ENCODE measurements at regions not wholly inside any gene's neighbourhood (a gene's known extent, or its start where the extent isn't known, plus 50 kb on each side); places are given as distances from the start of the nearest gene placed in this dataset.
"Not testable (repeated sequence)": the region's sequence is repeated elsewhere in the genome, so short reads cannot be mapped to it uniquely, and the experiment has no call there.

DNA sequence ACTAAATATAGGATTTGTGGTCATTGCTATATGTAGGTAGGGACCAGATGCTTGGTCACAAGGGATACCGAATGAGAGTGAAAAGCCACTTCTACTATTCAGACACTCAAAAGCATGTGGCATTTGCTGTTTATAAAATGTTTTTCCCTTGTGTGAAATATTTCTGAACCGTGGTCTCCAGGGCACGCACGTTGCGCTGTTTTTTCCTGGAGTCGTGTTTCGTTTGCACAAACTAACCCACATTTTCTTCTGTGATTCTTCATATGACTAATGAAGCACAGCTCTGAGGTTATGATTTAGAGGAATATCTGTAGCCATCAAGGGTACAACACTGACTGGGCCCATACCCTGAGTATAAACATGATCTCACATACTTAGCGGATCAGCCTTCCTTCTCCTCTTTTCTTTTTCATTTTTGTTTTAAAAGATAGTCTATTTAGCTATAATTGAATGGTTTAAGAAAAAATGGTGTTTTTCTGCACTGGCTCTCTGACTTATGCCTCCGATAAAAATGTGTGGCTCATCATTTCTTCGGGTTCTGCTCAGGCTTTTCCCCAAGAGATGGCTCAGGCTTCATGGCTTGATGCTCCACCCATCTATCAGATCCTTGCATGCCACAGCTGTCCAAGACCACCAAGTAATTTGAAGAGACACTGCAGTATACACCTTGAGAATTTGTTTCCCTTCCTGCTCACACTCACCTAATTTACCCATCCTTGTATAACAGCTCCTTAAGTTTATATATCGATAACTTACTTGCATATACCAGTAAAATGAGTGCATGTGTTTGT, 59.9 kb upstream of the HBS1L start:
- ChIA-PET POLR2A (ENCODE audit: unreplicated experiment) (no interaction called here), CTCF (no interaction called here)
- intact Hi-C loops (cut with micrococcal nuclease; ENCODE audit: unreplicated experiment): no loop called here
- Histone ChIP-seq H3K27ac (no peak overlapping the region), H3K4me1 (replicated peaks; ENCODE audit: insufficient read depth) (no peaks in the 10 kb centered on the region), H4K20me1 (ENCODE audit: insufficient read depth) (no peaks in the 10 kb centered on the region), H3K36me3 (ENCODE audit: low read depth) (no peaks in the 10 kb centered on the region), H3K9me2 (ENCODE audit: insufficient read depth) (no peaks in the 10 kb centered on the region), H3K27me3 (ENCODE audit: insufficient read depth, low read depth) (peaks cover 3% of the 10 kb centered on the region; the same call in 1 of the 2 replicates), H3K9me3 (ENCODE audit: insufficient read depth, low read depth) (no peaks in the 10 kb centered on the region), H3K4me3 (no peak overlapping the region), H3K79me2 (ENCODE audit: low read depth) (no peaks in the 10 kb centered on the region), H3K4me2 (no peak overlapping the region), H2AFZ (no peak overlapping the region), H3F3A (ENCODE audit: insufficient read depth, low read depth) (no peaks in the 10 kb centered on the region)
- DNase-seq: no peak
- TF ChIP-seq CTCF (conservative IDR thresholded peaks at IDR 0.05) (no peak), EZH2 (IDR thresholded peaks at IDR 0.05; ENCODE audit: low read depth) (no peak)
- no TSS peak for BruUV-seq (replicated peaks)

GRCh38 chr6:135113860-135114259, 59.2 kb upstream of the HBS1L start:
- POLR2A ChIA-PET (ENCODE audit: unreplicated experiment): no interaction called here
- H2AFZ ChIP-seq: no peak overlapping the region
- CTCF ChIA-PET: no interaction called here
- no peaks in the 10 kb centered on the region for H3F3A ChIP-seq (ENCODE audit: insufficient read depth, low read depth)
- no peaks in the 10 kb centered on the region for H3K9me2 ChIP-seq (ENCODE audit: insufficient read depth)
- no peaks in the 10 kb centered on the region for H3K36me3 ChIP-seq (ENCODE audit: low read depth)
- no peaks in the 10 kb centered on the region for H3K4me1 ChIP-seq (replicated peaks; ENCODE audit: insufficient read depth)
- H3K4me3 ChIP-seq: no peak overlapping the region
- no TSS peak for BruUV-seq (replicated peaks)
- H3K4me2 ChIP-seq: no peak overlapping the region
- no peak for TF ChIP-seq CTCF (conservative IDR thresholded peaks at IDR 0.05)
- no peak for TF ChIP-seq EZH2 (IDR thresholded peaks at IDR 0.05; ENCODE audit: low read depth)
- H3K9me3 ChIP-seq (ENCODE audit: insufficient read depth, low read depth): no peaks in the 10 kb centered on the region
- no peaks in the 10 kb centered on the region for H3K79me2 ChIP-seq (ENCODE audit: low read depth)
- H3K27ac ChIP-seq: no peak overlapping the region
- intact Hi-C loops (cut with micrococcal nuclease; ENCODE audit: unreplicated experiment): no loop called here
- DNase-seq: no peak
- peaks cover 3% of the 10 kb centered on the region; the same call in 1 of the 2 replicates for H3K27me3 ChIP-seq (ENCODE audit: insufficient read depth, low read depth)
- H4K20me1 ChIP-seq (ENCODE audit: insufficient read depth): no peaks in the 10 kb centered on the region

GRCh38 chr6:135112951-135113350, 58.3 kb upstream of the HBS1L start:
- DNase-seq; H3K36me3 ChIP-seq (ENCODE audit: low read depth); H3F3A ChIP-seq (ENCODE audit: insufficient read depth, low read depth); H3K9me2 ChIP-seq (ENCODE audit: insufficient read depth); H3K27me3 ChIP-seq (ENCODE audit: insufficient read depth, low read depth); CTCF ChIA-PET; POLR2A ChIA-PET (ENCODE audit: unreplicated experiment); H3K4me1 ChIP-seq (replicated peaks; ENCODE audit: insufficient read depth); H3K4me2 ChIP-seq; intact Hi-C loops (cut with micrococcal nuclease; ENCODE audit: unreplicated experiment); H4K20me1 ChIP-seq (ENCODE audit: insufficient read depth); H2AFZ ChIP-seq; H3K9me3 ChIP-seq (ENCODE audit: insufficient read depth, low read depth); H3K27ac ChIP-seq; H3K79me2 ChIP-seq (ENCODE audit: low read depth); BruUV-seq (replicated peaks); H3K4me3 ChIP-seq: not testable (repeated sequence)

DNA sequence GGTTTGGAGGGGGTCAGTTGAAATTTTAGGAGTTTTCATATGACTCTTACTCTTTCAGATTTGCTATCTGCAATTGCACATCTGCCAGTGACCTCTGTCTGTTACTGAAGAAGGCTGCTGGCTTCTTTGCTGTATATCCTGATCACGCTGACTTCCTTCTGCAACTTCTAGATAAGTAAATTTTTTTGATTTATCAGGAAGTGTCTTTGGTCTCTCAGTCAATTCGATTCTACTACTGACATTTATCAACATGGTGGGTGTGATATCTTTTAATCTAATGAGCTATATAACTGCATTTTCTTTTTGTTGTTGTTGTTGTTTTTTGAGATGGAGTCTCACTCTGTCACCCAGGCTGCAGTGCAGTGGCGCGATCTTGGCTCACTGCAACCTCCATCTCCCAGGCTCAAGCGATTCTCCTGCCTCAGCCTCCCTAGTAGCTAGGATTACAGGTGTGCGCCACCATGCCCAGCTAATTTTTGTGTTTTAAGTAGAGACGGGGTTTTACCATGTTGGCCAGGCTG, 55.7 kb upstream of the HBS1L start:
- H3K4me2 ChIP-seq; POLR2A ChIA-PET (ENCODE audit: unreplicated experiment); H3K27ac ChIP-seq; BruUV-seq (replicated peaks); H3K36me3 ChIP-seq (ENCODE audit: low read depth); H3F3A ChIP-seq (ENCODE audit: insufficient read depth, low read depth); intact Hi-C loops (cut with micrococcal nuclease; ENCODE audit: unreplicated experiment); H4K20me1 ChIP-seq (ENCODE audit: insufficient read depth); H2AFZ ChIP-seq; H3K79me2 ChIP-seq (ENCODE audit: low read depth); H3K4me3 ChIP-seq; H3K4me1 ChIP-seq (replicated peaks; ENCODE audit: insufficient read depth); CTCF ChIA-PET; DNase-seq; H3K9me3 ChIP-seq (ENCODE audit: insufficient read depth, low read depth); H3K9me2 ChIP-seq (ENCODE audit: insufficient read depth); H3K27me3 ChIP-seq (ENCODE audit: insufficient read depth, low read depth): not testable (repeated sequence)

Measured in PC-9 (cell line).